ENCODE measurements at regions not wholly inside any gene's neighbourhood (a gene's known extent, or its start where the extent isn't known, plus 50 kb on each side); places are given as distances from the start of the nearest gene placed in this dataset.

- no peak for TF ChIP-seq CTCF (conservative IDR thresholded peaks at IDR 0.05; ENCODE audit: low read depth, low read length)
- no peak for TF ChIP-seq EZH2 (IDR thresholded peaks at IDR 0.05; ENCODE audit: borderline replicate concordance, low read depth, low read length, poor library complexity, severe bottlenecking)
Observed at GRCh38 chr7:16261100-16261499, 160.2 kb downstream of the CRPPA start.

Data from A673 (cell line).